HUES64 (cell line): ENCODE measurements at regions not wholly inside any gene's neighbourhood (a gene's known extent, or its start where the extent isn't known, plus 50 kb on each side); places are given as distances from the start of the nearest gene placed in this dataset.

ENCODE experiments used
- H3K27ac ChIP-seq: 2 replicates; pipeline ENCODE4 v1.7.0; 2013; ENCODE audit warnings: low read depth, low read length, inconsistent platforms
- H3K27me3 ChIP-seq: 2 replicates; pipeline ENCODE4 v1.6.1; 2013; ENCODE audit warnings: mild to moderate bottlenecking, low read length; ENCODE audit not compliant: insufficient read depth
- H3K36me3 ChIP-seq: 2 replicates; pipeline ENCODE4 v1.6.1; 2013; ENCODE audit warnings: mild to moderate bottlenecking, low read length; ENCODE audit not compliant: insufficient read depth
- H3K4me1 ChIP-seq: 2 replicates; pipeline ENCODE4 v1.6.1; 2013; ENCODE audit warnings: mild to moderate bottlenecking, low read length, moderate library complexity; ENCODE audit not compliant: insufficient read depth
- H3K4me3 ChIP-seq: 2 replicates; pipeline ENCODE4 v1.5.1; 2013; ENCODE audit warnings: mild to moderate bottlenecking, low read length, moderate library complexity
- H3K9ac ChIP-seq: 2 replicates; pipeline ENCODE4 v1.6.1; 2013; ENCODE audit warnings: mild to moderate bottlenecking, low read depth, low read length
- H3K9me3 ChIP-seq: 2 replicates; pipeline ENCODE4 v1.6.1; 2013; ENCODE audit warnings: low read depth, low read length; ENCODE audit not compliant: insufficient read depth
- WGBS: fragments of 150-250, 120-280 bp; methylation state at CpG from one replicate; pipeline ENCODE4 v1.1.7; 2013; ENCODE audit warnings: missing lambda C conversion rate; 5-methylcytosine and 5-hydroxymethylcytosine counted together

- H3K4me1 ChIP-seq: no peaks in the 10 kb centered on the region
- no peaks in the 10 kb centered on the region for H3K27me3 ChIP-seq
- whole genome bisulfite sequencing: 93% methylated on average over 1 of the region's 1 CpG
- no peaks in the 10 kb centered on the region for H3K9me3 ChIP-seq
- no peak overlapping the region for H3K27ac ChIP-seq
- no peak overlapping the region for H3K9ac ChIP-seq
- H3K36me3 ChIP-seq: no peaks in the 10 kb centered on the region
- no peak overlapping the region for H3K4me3 ChIP-seq
Observed at GRCh38 chr13:75123428-75123827, 358.5 kb downstream of the TBC1D4 start.

DNA sequence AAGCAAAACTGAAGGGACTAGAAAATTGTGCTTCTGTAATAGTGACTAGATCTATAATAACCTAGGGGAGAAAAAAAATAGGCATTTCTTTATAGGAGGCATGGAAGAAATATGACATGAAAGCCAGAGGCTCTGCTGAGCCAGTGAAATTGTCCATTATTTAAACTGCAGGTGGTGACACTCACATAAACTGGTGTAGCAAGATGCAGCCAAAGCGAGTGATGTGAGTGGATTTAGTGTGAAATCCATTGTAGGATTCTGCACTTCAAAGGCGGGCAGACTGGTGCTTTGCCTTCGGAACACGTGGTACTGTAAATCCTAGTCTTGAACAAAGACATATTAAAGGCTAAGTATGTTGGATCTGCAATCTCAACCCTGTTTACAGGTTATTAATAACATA is 361.9 kb downstream of the TBC1D4 start:
- 90% methylated on average over 4 of the region's 4 CpGs for whole genome bisulfite sequencing
- no peak overlapping the region for H3K27ac ChIP-seq

DNA sequence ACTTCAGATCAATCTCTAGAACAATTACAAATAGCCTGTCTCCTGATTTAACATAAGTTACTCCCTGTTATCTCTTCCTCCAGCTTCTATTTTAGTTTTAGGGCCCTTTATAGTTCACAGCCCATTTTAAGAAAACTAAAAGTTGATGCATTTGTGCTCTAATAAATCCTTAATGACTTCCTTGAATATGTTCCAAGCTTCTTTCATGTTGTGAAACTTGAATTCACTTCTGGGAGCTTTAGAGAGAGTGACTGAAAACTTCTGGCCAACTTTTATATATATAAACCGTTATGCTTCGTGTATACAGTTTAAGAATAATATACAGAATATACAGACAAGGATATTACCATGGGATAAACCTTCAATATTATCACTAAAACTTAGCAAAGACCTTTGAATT is 366.8 kb downstream of the TBC1D4 start:
- Histone ChIP-seq H3K36me3 (no peaks in the 10 kb centered on the region), H3K27me3 (no peaks in the 10 kb centered on the region), H3K27ac (no peak overlapping the region), H3K4me1 (no peaks in the 10 kb centered on the region), H3K9me3 (peaks cover 2% of the 10 kb centered on the region; the same call in 1 of the 2 replicates), H3K9ac (no peak overlapping the region), H3K4me3 (no peak overlapping the region)
- no CpG with 5 or more reads among the region's 2 CpGs for WGBS

More for the DNA sequence above, 361.9 kb downstream of the TBC1D4 start:
- H3K27me3 ChIP-seq: no peaks in the 10 kb centered on the region
- no peaks in the 10 kb centered on the region for H3K36me3 ChIP-seq
- H3K9me3 ChIP-seq: no peaks in the 10 kb centered on the region
- no peak overlapping the region for H3K9ac ChIP-seq
- H3K4me3 ChIP-seq: no peak overlapping the region
- H3K4me1 ChIP-seq: no peaks in the 10 kb centered on the region

- Histone ChIP-seq H3K9ac (no peak overlapping the region), H3K27ac (no peak overlapping the region), H3K9me3 (no peaks in the 10 kb centered on the region), H3K4me3 (no peak overlapping the region), H3K27me3 (no peaks in the 10 kb centered on the region), H3K36me3 (no peaks in the 10 kb centered on the region), H3K4me1 (no peaks in the 10 kb centered on the region)
Observed at GRCh38 chr13:75103976-75104375, 378.0 kb downstream of the TBC1D4 start.

DNA sequence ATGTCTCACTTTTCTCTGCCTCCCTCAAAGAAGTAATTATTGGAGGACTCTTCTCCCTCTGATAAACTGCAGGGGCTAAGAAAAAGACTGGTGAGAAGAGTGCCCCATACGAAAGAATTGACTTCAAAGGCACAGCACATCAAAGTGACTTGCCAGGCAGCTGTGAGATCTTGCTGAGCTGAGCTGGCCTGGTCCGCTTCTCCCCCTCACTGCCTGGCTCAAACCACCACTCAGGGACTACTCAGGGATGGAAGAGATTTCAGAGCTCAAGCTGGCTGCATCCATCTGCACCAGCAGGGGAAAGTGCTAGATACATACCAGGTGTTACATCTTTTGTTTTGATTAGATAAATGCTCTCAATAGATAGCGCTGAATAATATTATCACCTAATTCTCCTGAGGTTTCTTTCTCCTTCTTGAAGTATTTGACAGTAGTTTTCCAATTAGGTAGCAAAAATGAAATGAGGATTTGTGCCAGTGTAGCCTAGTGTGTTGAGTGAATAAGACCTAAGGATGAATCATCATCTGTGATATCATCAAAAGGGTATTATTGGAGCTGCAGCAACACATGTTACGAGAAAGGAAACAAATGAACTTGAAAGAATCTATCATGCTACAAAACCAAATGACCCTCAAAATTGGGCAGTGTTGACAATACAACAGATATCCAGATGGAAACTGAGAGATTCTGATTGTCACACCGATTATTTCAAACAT is 379.8 kb downstream of the TBC1D4 start:
- Histone ChIP-seq H3K9me3 (no peaks in the 10 kb centered on the region), H3K9ac (no peak overlapping the region), H3K27ac (no peak overlapping the region), H3K4me1 (no peaks in the 10 kb centered on the region), H3K36me3 (no peaks in the 10 kb centered on the region), H3K4me3 (no peak overlapping the region), H3K27me3 (no peaks in the 10 kb centered on the region)
- WGBS: 63% methylated on average over 4 of the region's 5 CpGs

DNA sequence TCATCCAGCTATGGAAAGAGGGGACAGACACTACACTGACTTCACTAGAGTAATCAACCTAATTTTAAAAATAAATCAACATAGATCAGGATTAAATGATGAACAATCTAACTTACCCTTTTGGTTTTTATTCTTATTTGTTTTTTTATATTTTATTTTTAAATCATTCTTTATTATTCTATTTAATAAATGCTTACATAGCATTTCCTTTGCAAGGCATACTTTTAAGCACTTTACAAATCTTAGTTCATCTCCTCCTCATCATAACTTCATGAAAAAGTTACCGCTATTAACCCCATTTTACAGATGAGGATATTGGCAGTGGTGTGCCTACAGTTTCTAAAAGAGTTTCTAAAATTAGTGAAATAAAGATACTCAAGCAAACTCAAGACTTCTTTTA is 380.6 kb downstream of the TBC1D4 start:
- no peak overlapping the region for H3K4me3 ChIP-seq

DNA sequence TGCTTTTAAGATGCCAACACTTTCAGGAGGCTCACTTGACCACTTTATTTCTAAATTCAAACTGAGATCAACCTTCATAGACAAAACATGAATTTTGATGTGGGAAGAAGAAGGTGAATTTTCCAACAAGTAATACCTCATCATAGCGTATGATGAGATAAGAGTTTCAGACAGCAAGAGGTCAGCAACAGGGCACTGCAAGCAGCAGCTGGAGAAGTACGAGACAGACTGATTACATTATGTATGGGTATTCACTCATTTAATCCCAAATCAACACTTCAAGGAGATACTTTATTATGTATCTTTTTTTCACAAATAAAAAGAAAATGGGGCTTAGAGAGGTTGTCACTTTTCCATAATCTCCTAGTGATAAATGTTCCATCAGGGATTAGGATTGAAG is 389.8 kb downstream of the TBC1D4 start:
- Histone ChIP-seq H3K4me1 (0 out of 2 replicates have a peak, but pooled peaks cover 5% of the 10 kb centered on the region), H3K9ac (no peak overlapping the region), H3K36me3 (no peaks in the 10 kb centered on the region), H3K4me3 (no peak overlapping the region), H3K9me3 (no peaks in the 10 kb centered on the region), H3K27me3 (no peaks in the 10 kb centered on the region), H3K27ac (no peak overlapping the region)
- WGBS: 63% methylated on average over 1 of the region's 2 CpGs

More for the DNA sequence above, 380.6 kb downstream of the TBC1D4 start:
- no peaks in the 10 kb centered on the region for H3K27me3 ChIP-seq
- H3K4me1 ChIP-seq: no peaks in the 10 kb centered on the region
- no peak overlapping the region for H3K27ac ChIP-seq
- H3K9ac ChIP-seq: no peak overlapping the region
- no peaks in the 10 kb centered on the region for H3K9me3 ChIP-seq
- no CpG with 5 or more reads among the region's 1 CpG for WGBS
- H3K36me3 ChIP-seq: no peaks in the 10 kb centered on the region

DNA sequence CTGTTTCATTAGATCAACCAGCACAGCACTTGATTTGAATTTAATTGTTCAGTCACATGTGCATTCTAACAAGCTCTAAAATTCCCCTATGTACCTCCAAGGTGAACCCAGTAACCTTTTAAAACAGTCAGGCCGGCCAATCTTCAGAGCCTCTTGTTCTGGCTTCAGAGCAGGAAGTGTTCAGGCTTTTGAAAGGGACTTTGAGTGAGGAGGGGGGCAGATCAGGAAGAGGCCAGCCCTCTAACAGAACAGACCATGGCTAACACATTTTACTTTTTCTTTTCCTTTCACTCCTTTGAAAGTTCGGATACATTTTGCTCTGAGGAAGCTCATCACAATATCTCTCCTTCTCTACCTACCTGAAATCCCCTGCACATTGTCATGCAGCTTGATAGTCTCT is 390.3 kb downstream of the TBC1D4 start:
- H3K4me3 ChIP-seq: no peak overlapping the region
- H3K27ac ChIP-seq: no peak overlapping the region
- no peaks in the 10 kb centered on the region for H3K9me3 ChIP-seq
- no peaks in the 10 kb centered on the region for H3K27me3 ChIP-seq
- H3K4me1 ChIP-seq: 0 out of 2 replicates have a peak, but pooled peaks cover 5% of the 10 kb centered on the region
- H3K9ac ChIP-seq: no peak overlapping the region
- 72% methylated on average over 2 of the region's 2 CpGs for WGBS
- no peaks in the 10 kb centered on the region for H3K36me3 ChIP-seq

- H3K4me3 ChIP-seq: no peak overlapping the region
- no peak overlapping the region for H3K9ac ChIP-seq
- no peaks in the 10 kb centered on the region for H3K36me3 ChIP-seq
- no peaks in the 10 kb centered on the region for H3K27me3 ChIP-seq
- H3K4me1 ChIP-seq: 0 out of 2 replicates have a peak, but pooled peaks cover 5% of the 10 kb centered on the region
- peaks cover under 1% of the 10 kb centered on the region; the same call in 1 of the 2 replicates for H3K9me3 ChIP-seq
- H3K27ac ChIP-seq: no peak overlapping the region
- WGBS: 80% methylated on average over 3 of the region's 3 CpGs
Observed at GRCh38 chr13:75090872-75091615, 390.9 kb downstream of the TBC1D4 start.

GRCh38 chr13:75088915-75089314 is 393.1 kb downstream of the TBC1D4 start:
- Histone ChIP-seq H3K4me1 (0 out of 2 replicates have a peak, but pooled peaks cover 5% of the 10 kb centered on the region), H3K9me3 (peaks cover 2% of the 10 kb centered on the region; the same call in 1 of the 2 replicates), H3K4me3 (no peak overlapping the region), H3K27me3 (no peaks in the 10 kb centered on the region), H3K27ac (no peak overlapping the region), H3K9ac (no peak overlapping the region), H3K36me3 (no peaks in the 10 kb centered on the region)
- 93% methylated on average over 3 of the region's 4 CpGs for WGBS

GRCh38 chr13:75079226-75079625 is 402.7 kb downstream of the TBC1D4 start:
- no peaks in the 10 kb centered on the region for H3K36me3 ChIP-seq
- H3K9me3 ChIP-seq: no peaks in the 10 kb centered on the region
- H3K4me3 ChIP-seq: no peak overlapping the region
- no peak overlapping the region for H3K9ac ChIP-seq
- no peaks in the 10 kb centered on the region for H3K27me3 ChIP-seq
- WGBS: 81% methylated on average over 2 of the region's 2 CpGs
- no peak overlapping the region for H3K27ac ChIP-seq
- H3K4me1 ChIP-seq: no peaks in the 10 kb centered on the region
